ENCODE measurements at regions not wholly inside any gene's neighbourhood (a gene's known extent, or its start where the extent isn't known, plus 50 kb on each side); places are given as distances from the start of the nearest gene placed in this dataset.
A peak's percentile ranks its signal among the peaks of the same experiment; 100 is the strongest.

DNA sequence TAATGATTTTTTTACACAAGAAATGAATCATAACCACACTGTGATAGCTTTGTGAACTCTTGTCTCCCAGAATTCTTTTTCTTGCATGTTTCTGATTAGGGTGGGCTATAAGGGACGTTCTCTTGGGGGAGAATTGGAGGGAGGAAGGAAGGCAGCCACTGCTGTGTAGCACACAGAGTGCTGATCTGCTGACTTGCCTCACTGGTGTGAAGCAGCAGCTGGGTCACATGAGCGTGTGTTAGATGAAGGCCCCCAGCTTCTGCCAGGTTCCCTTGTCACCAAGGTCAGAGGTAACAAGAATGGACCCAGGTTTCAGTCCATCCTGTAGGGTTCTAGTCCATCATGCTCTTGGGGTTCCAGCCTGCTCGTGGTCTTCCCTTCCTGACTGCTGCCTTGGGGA, 107.4 kb upstream of the GLI2 start:
- no peak for DNase-seq (ENCODE audit: low read depth)
- TF ChIP-seq, protein P1, sequence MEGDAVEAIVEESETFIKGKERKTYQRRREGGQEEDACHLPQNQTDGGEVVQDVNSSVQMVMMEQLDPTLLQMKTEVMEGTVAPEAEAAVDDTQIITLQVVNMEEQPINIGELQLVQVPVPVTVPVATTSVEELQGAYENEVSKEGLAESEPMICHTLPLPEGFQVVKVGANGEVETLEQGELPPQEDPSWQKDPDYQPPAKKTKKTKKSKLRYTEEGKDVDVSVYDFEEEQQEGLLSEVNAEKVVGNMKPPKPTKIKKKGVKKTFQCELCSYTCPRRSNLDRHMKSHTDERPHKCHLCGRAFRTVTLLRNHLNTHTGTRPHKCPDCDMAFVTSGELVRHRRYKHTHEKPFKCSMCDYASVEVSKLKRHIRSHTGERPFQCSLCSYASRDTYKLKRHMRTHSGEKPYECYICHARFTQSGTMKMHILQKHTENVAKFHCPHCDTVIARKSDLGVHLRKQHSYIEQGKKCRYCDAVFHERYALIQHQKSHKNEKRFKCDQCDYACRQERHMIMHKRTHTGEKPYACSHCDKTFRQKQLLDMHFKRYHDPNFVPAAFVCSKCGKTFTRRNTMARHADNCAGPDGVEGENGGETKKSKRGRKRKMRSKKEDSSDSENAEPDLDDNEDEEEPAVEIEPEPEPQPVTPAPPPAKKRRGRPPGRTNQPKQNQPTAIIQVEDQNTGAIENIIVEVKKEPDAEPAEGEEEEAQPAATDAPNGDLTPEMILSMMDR (IDR thresholded peaks at IDR 0.05; ENCODE audit: insufficient read depth, low read depth, low read length, missing control alignments): no peak
- no peak overlapping the region for H3K4me3 ChIP-seq (ENCODE audit: low read length)

DNA sequence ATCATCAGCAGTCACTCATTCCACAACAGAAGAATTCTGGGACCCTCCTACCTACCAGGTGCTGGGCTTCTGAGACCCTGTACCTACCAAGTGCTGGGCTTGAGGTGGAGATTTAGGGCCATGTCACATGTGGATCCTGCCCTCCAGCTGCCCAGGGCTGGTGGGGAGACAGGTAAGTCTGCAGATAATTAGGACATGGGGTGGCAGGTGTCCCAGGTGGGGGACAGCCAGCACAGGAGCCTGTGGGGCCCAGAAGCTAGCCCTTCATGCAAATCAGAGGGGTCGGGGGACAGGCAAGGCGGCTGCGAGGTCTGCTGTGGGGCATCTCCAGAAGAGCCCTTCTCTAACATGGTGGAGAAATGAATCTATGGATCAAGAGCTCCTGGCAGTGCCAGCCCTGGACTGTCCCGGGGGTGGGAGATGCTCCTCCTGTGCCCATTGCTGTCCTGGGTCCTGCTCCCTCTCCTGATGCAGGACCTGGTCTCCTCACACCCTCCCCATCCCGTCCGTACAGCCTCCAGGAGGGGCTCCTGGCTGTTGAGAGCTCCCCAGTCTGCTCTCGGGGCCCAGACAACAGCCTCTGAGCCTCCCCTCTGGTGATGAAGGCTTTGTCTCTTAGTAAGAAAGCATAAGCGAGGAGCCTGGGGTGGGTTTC, 106.3 kb upstream of the GLI2 start:
- H3K4me3 ChIP-seq (ENCODE audit: low read length): no peak overlapping the region
- TF ChIP-seq, protein P1 (IDR thresholded peaks at IDR 0.05; ENCODE audit: insufficient read depth, low read depth, low read length, missing control alignments): no peak
- no peak for DNase-seq (ENCODE audit: low read depth)

DNA sequence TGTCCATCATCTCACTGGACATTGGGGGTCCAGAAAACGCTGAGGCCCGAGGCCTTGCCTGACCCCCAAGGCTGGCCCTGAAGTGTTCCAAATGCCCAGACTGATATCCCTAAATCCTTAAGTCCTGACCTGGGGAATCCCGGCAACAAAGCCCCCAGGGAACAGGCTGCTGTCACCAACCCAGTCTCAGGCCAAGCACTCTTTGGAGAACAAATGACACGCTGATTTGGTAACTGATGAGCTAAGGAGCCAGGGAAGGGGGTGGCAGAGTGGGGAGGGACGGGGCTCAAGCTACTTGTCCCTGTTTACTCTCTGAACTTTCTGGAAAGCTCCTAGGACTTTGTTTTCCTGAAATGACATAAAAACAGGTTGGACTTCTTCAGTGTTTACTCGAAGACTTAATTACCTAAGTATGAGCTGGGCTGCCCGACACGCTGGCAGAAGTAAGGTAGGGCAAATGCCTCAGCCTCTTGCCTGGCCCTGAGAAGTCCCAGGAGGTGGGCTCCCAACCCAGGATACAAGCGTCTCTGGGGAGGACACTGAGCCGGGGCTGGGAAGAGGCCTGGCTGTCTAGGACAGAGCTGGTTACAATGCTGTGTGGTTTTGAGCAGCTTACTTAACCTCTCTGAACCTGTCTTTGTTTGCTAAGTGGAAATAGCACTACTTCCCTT, 105.5 kb upstream of the GLI2 start:
- DNase-seq (ENCODE audit: low read depth): peak; percentile 32
- no peak overlapping the region for H3K4me3 ChIP-seq (ENCODE audit: low read length)
- TF ChIP-seq, protein P1 (IDR thresholded peaks at IDR 0.05; ENCODE audit: insufficient read depth, low read depth, low read length, missing control alignments): no peak

DNA sequence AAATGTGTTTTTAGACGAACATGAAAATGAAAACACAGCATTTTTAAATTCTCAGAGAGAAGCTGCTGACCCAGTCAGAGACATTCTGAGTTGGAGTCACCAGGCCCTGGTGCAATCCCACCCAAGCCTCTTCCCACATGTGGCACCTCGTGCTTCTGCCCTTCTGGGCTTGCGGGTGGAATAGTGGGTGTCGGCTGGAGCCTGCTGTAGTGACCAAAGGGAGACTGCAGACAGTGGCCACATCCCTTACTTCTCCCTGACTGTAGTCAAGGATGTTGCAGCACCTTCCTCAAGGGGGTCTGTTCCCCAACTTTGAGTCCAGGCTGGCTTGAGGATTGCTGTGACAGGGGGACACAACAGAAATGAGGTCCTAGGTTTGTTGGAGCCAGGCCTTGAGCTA, 104.4 kb upstream of the GLI2 start:
- H3K4me3 ChIP-seq (ENCODE audit: low read length): no peak overlapping the region
- TF ChIP-seq, protein P1 (IDR thresholded peaks at IDR 0.05; ENCODE audit: insufficient read depth, low read depth, low read length, missing control alignments): no peak
- no peak for DNase-seq (ENCODE audit: low read depth)

DNA sequence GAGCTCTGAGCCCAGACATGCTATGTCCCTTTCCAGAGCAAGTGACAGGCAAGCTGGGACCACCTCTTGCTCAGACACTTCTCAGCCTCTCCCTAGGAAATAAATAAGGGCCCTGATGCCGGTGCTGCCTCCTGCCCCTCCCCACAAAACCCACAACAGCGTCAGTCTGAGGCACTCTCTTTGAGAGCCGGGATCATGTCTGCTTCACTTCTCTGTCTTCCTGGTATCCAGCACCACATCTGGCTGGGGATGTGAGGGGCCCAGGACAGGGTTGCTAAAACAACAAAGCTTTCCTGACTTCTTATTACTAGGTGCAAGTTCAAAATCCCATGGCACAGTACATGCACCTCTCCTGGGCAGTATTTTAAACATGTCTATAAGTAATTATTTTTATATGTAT, 103.9 kb upstream of the GLI2 start:
- no peak overlapping the region for H3K4me3 ChIP-seq (ENCODE audit: low read length)
- TF ChIP-seq, protein P1 (IDR thresholded peaks at IDR 0.05; ENCODE audit: insufficient read depth, low read depth, low read length, missing control alignments): no peak
- no peak for DNase-seq (ENCODE audit: low read depth)

DNA sequence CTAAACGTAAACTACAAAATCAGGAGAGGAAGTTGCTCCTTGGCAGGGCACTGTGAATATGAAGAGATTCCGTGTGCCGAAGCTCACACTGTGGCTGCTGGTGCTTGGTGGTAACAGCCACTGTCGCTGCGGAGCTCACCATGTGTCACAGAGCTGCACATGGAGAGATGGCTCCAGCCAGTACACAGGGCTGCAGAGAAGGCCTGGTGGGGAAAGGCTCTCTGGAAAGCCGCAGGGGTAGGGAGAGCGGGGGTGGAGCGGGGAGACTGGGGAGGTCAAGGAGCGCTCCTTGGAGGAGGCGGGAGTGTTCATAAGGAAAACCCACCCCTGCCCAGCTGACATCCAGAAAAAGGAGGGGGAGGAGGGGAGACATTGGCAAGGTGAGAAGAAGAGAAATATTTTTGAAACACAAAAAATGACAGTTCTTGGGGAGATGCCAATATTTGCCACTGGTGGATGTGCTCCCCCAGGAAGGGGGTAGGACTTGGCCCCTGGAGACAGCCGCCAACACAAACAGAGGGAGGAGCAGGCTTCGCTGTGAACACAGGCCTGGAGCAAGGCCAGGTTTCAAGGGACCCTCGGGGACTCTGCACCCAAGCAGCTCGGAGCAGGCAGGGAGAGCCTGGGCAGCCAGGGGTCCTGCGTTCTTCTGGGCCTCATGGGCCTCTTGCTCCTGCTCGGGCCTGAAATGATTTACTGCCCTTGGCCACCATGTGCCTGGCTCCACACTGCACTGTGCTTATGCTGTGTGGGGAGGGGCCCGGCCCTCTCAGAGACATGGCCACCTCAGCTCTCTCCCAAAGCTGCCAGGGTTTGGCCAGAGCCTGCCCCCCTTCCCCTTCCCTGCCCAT, 102.6 kb upstream of the GLI2 start:
- H3K4me3 ChIP-seq (ENCODE audit: low read length): no peak overlapping the region
- TF ChIP-seq, protein P1 (IDR thresholded peaks at IDR 0.05; ENCODE audit: insufficient read depth, low read depth, low read length, missing control alignments): no peak
- DNase-seq (ENCODE audit: low read depth): no peak
